22Rv1 (cell line): ENCODE measurements at regions not wholly inside any gene's neighbourhood (a gene's known extent, or its start where the extent isn't known, plus 50 kb on each side); places are given as distances from the start of the nearest gene placed in this dataset.

ENCODE experiments used
- ZFX ChIP-seq: fragments of 450-650 bp; IDR thresholded peaks from 2 replicates; pipeline ENCODE4 v1.6.1; 2017; ENCODE audit warnings: antibody characterized with exemption, borderline replicate concordance
- TF ChIP-seq, protein P1 (sequence below): fragments of 450-650 bp; IDR thresholded peaks from 2 replicates; pipeline ENCODE4 v1.5.1; 2017; ENCODE audit warnings: mild to moderate bottlenecking

DNA sequence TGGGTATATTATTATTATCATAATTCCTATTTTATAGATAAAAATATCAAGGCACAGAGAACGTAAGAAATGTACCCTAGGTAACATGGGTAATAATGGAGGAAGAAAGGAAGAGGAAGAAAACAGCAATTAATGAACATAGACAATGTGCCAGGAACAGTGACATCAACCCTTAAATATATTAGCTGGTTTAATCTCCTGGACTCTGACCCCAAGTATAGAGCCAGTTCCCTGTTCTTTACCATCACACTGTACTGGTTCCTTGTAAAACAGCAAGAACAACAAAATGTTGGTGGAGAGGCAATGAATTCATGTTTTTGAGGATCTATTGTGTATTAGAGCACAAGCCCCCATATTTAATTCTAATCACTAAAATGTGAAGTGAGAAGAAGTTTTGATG lies 192.1 kb downstream of the SMC2 start:
- TF ChIP-seq, protein P1, sequence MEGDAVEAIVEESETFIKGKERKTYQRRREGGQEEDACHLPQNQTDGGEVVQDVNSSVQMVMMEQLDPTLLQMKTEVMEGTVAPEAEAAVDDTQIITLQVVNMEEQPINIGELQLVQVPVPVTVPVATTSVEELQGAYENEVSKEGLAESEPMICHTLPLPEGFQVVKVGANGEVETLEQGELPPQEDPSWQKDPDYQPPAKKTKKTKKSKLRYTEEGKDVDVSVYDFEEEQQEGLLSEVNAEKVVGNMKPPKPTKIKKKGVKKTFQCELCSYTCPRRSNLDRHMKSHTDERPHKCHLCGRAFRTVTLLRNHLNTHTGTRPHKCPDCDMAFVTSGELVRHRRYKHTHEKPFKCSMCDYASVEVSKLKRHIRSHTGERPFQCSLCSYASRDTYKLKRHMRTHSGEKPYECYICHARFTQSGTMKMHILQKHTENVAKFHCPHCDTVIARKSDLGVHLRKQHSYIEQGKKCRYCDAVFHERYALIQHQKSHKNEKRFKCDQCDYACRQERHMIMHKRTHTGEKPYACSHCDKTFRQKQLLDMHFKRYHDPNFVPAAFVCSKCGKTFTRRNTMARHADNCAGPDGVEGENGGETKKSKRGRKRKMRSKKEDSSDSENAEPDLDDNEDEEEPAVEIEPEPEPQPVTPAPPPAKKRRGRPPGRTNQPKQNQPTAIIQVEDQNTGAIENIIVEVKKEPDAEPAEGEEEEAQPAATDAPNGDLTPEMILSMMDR, result no peak
- no peak for TF ChIP-seq ZFX
